DMS153 treated with DMSO at 0.1 percent for 48 hours (cell line): ENCODE measurements at regions not wholly inside any gene's neighbourhood (a gene's known extent, or its start where the extent isn't known, plus 50 kb on each side); places are given as distances from the start of the nearest gene placed in this dataset.

ENCODE experiments used
- DNase-seq: peaks from one replicate; lab custom pipeline; 2025; ENCODE audit not compliant: unreplicated experiment; lab: John Stamatoyannopoulos, UW

DNA sequence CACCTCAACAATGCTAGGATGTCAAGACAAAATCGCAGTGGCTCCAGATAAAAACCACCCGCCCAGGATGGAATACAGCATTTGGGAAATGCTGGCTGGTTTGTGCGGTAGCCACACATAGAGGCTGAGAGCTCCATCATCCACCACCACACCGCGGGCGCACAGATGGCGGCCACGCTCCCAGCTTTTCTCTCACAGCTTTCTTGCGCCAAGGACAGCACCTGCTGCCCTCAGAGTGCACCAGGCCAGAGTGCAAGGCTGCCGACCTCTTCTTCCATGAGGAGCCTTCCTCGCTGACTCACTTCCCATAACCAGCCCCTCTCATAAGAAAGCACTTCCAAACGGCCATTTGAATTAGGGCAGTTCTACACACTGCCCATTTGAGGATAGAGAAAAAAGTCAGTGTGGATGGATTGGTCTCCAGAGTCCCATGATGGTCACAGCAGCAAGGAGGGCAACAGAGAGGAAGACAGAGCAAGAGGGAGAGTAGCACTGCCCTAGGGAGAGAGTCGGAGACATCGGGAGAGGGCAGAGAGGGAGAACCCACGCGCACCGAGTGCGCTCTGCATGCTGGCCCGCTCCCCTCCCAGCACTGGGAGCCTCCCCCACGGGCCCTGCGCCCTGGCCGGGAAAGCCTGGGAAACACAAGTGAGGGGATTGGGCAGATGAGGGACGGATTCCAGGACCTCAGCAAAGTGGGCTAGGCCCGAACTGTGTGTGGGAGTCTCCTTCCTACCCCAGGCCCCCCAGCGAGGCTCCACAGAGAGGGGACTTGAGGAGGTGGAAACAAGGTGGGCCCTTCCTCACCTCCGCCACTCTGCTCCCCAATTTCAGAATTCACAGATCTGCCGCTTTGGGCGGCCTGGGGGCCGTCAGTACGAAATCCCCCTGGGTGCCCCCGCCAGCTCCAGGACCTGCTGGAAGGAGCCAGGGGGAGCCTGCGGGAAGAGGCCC is 156.9 kb downstream of the USP12 start:
- DNase-seq: no peak

GRCh38 chr13:27012482-27013197 is 159.0 kb downstream of the USP12 start:
- DNase-seq: no peak

- no peak for DNase-seq
These were observed 159.9 kb downstream of the USP12 start for GRCh38 chr13:27011661-27012060.

DNA sequence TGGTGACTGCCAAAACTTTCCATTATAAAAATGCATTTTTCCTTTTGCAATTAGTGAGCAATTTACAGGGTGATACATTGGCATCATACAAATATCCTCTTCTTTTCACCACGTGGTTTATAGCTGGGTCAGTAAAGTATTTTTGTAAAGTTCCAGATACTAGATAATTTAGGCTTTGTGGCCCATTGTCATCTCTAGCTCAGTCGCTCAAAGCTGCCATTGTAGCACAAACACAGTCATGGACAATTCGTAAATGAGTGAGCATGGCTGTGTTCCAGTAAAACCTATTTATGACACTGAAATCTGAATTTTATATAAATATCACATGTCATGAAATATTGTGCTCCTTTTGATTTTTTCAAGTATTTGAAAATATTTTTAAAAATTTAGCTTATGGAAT is 162.9 kb downstream of the USP12 start:
- DNase-seq: no peak

DNA sequence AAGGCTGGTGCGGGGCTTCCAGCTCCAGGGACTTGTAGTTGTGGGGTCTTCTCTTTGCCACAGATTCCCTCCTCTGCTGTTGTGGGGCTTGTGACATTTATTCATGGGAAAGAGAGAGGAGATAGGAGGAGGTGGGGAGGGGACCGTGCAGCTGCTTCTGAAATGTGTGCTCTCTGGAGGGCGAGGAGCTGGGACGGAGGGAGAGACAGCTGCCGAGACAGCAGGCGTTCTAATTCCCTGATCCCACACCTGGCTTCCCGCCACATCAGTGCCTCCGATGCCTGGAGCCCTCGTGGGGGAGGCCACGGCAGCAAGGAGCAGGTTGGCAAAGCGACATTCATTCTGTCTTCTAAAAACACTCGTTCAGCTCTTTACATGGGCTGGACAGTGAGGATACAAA is 164.4 kb downstream of the USP12 start:
- DNase-seq: no peak

DNA sequence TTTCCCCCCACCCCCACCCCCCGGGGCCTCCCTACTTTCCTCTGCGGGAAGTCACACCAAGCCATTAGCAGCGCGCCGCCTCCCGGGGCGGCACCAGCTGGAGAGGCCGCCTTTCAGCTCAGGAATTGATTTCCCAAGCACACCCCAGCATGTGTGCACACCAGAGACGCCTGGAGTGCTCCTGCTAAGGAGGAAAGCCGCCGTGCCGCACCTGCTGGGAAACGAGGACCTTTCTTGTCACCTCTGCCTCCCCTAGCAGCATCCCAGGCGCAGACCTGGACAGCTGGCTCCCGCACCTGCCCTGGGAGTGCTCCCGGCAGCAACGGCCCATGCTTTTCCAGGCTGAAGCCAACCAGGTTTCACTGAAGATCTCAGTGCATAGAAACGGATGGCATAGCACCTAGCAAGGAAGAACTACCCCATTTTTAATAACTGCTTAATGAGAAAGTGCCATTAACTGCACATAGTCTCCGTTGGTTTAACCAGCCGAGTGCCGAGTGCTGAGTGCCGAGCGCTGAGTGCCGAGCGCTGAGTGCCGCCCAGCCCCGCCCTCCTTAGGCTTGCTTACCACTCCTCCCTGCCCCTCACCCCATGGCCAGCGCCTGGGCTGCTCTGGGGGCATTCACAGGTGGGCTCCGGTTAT is 165.0 kb downstream of the USP12 start:
- no peak for DNase-seq

- no peak for DNase-seq
These were observed 165.6 kb downstream of the USP12 start for GRCh38 chr13:27005976-27006518.

GRCh38 chr13:27005556-27005955 is 166.1 kb downstream of the USP12 start:
- peak; percentile 23 for DNase-seq

- no peak for DNase-seq
These were observed 166.7 kb downstream of the USP12 start for GRCh38 chr13:27004866-27005265.

DNA sequence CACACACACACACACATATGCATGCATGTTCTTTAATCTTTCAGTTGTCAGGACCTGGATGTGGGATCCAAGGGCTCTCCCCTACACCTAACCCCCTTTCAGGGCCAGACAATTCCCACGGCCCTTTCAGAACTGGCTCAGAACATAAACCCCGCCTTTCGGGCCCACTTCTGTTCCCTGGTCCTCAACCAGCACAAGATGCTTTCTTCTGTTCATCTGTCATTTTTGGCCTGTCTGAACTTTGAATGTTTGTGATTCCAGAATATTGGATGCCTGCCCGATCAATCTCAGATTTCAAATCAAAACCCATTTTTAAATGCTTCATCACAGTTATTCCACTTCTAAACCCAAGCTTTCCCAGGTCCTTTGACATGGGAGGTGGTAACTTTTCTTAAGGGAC is 167.3 kb downstream of the USP12 start:
- DNase-seq: no peak

- peak; percentile 45 for DNase-seq
These were observed 169.9 kb downstream of the USP12 start for GRCh38 chr13:27001705-27002104.

DNA sequence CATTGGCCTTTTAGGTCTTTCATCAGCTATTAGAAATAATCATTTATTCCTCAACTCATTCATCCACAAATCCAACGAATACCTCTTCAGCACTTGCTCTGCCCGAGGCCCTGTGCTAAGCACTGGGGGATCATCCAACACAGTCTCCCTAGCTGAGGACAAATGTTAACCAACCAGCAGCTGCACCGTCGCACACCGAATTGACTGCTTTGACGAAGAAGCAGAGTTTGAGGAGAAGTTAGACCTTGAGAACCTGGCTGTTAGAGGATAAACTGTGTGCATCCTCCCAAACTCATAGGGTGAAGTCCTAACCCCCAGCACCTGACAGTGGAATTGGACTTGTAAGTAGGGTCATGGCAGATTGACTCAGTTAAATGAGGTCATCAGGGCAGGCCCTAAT is 170.9 kb downstream of the USP12 start:
- DNase-seq: no peak

- no peak for DNase-seq
These were observed 172.1 kb downstream of the USP12 start for GRCh38 chr13:26999499-26999898.

DNA sequence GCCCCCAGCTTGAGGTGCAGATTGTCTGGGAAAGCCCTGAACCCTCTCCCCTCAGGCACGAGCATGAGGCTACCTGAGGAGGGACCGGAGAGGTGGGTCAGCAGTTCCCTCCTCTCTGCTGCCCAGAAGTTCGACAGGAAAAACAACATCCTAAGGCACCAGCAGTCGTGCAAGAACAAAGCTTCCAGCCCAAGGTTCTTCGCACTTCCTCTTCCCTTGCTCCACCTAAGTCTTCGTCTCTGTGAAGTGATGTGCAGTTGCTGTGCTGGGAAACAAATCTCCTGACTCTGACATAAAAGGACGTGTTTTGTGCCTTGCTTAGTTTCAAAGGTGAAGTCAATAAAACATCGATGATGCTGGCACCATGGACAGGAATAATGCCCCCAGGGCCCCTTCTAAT is 173.3 kb downstream of the USP12 start:
- DNase-seq: no peak

DNA sequence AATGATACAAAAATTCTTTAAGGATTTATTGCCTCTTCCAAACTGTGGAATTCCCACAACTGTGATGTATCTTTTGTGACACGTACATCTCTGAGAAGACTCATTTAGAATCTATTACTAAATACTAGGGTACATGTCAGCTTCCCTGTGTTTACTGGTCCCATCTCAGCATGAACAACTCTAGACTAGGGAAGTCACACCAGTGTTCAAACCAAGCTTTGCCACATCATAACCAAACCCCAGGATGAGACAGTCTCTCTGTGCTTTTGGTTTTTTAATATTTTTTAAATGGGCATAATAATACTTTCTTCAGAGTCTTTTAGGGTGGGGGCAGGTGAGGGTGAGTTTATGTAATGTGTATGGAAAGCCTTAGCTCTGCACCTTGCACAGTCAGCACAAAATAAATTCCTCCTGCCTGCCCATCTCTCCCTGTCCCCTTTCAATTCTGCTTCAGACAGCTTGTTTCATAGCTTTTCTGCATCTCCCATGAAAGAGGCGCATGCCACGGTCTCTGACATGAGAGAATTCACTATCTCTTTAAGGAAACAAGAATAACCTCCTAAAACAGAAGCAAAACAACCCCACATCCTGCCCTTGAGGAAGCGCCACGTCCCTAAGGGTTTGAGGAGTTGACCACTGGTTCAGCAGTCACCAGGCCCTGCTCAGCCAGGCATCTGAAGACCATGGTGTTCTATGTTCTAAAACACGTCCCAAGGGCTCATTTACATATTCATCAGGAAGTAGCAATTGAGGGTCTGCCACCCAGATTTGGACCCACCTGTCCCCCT is 174.5 kb downstream of the USP12 start:
- DNase-seq: no peak

- no peak for DNase-seq
These were observed 176.5 kb downstream of the USP12 start for GRCh38 chr13:26995159-26995558.

GRCh38 chr13:26993780-26994179 is 177.8 kb downstream of the USP12 start:
- DNase-seq: no peak

DNA sequence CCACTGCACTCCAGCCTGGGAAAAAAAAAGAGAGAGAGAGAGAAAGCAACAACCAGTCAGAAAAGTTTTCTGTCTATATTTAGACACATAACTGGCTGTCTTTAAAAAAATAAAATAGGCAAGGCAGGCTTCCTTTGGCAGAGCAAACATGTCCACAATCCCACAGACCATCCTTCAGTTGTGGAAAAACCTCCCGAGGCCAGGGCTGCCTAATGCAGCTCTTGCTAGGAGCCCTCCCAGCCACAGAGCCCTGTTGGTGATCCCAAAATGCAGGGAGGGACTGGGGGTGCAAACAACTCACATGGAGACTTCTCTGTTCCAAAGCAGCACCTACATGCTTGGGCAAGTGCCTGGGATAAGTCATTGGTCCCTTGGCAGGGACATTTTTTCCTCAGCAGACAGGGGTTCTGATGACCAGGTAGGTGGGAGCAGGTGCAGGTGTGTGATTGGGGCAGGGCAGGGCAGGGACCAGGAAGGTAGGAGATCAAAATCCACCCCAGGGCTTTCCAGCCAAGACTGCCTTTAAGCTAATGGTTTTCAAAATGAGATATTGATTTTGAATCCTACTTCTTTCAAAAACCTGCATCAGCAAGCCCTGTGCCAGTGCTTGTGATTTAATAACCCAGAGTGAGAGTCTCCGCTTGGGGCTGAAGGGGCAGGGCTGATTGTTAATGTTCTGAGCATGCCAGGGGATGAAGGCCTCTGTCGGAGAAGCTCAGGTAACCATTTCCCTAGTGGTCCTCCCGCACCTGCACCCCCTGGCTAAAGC is 178.5 kb downstream of the USP12 start:
- DNase-seq: no peak

DNA sequence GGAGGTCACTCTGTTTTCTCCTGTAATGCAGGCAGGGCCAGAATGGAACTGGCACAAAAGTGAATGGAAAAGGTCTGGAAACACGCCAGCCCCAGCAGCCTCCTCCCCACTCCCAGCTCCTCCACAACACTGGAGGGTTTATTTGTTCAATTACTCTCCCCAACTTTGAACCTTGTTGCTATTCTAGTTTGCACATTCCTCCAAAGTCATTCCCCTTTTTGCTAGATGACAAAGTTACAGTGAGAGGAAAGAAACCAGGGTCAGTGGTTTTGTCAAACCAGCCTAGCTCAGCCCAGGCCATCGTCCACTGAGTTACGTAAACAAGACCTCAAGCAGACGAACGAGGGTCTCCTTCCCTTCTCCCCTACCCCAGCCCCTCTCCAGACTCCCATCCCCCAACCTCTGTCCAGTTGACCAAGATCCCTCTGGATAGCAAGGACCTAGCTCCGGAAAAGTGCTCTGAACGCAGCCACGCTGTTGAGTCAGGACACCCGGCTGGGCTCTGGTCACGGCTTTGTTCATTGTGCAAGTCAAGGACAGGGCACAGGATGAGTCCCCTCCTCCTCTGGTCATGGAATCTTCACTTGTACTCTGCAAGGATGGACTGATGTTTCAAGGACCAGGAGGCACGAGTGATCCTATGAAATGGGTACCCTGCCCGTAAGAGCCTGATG is 180.0 kb downstream of the USP12 start:
- no peak for DNase-seq
